ENCODE measurements at regions not wholly inside any gene's neighbourhood (a gene's known extent, or its start where the extent isn't known, plus 50 kb on each side); places are given as distances from the start of the nearest gene placed in this dataset.

DNA sequence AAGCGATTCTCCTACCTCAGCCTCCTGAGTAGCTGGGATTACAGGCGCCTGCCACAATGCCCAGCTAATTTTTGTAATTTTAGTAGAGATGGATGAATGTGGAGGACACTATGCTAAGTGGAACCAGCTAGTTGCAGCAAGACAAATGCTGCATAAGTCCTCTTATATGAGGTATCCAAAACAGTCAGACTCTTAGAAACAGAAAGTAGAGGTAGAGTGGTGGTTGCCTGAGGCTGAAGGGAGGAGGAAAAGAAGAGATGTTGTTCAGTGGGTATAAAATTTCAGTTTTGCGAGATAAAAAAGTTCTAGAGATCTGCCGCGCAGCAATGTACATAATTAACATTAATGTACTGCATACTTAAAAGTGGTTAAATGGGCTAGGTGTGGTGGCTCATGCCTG, 145.3 kb upstream of the SPRED2 start:
- TF ChIP-seq CTCF (IDR thresholded peaks at IDR 0.05; ENCODE audit: poor library complexity) (no peak), EZH2phosphoT487 (IDR thresholded peaks at IDR 0.05; ENCODE audit: low read depth, severe bottlenecking, unreplicated experiment) (no peak)
